GM19467 (cell line): ENCODE measurements at regions not wholly inside any gene's neighbourhood (a gene's known extent, or its start where the extent isn't known, plus 50 kb on each side); places are given as distances from the start of the nearest gene placed in this dataset.

Experiments used
- ATAC-seq: cut with Tn5 transposase; IDR thresholded peaks from one replicate; pipeline ENCODE4 v1.9.1; 2021; ENCODE audit warnings: mild to moderate bottlenecking, moderate library complexity; ENCODE audit not compliant: unreplicated experiment

- no peak for ATAC-seq
Measured at GRCh38 chr3:72290859-72291638, 506.1 kb upstream of the PROK2 start.

GRCh38 chr3:72289692-72290071 is 504.7 kb upstream of the PROK2 start:
- no peak for ATAC-seq

GRCh38 chr3:72288955-72289691 is 504.2 kb upstream of the PROK2 start:
- ATAC-seq = no peak

- no peak for ATAC-seq
Measured at GRCh38 chr3:72287956-72288355, 503.0 kb upstream of the PROK2 start.

GRCh38 chr3:72285502-72285901 is 500.6 kb upstream of the PROK2 start:
- no peak for ATAC-seq

- no peak for ATAC-seq
Measured at GRCh38 chr3:72284471-72284870, 499.5 kb upstream of the PROK2 start.

GRCh38 chr3:72282918-72283317 is 498.0 kb upstream of the PROK2 start:
- no peak for ATAC-seq

DNA sequence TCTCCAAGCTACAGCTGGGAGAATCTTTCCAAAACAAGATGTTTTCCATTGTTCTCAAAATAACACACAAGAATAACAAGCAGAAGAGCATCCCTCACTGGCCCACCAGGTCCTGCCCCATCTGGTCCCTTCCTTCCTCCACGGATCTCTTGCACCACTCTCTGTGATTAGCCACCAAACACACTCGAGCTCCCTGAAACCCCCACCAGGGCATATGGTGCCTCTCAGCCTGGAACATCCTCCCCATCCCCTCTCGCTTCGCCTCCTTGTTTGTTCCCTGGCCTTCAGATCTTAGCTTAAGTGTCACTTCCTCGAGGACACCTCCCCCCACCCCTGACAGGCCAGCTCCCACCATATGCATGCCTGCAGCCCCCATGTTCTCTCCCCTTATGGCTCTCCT is 496.6 kb upstream of the PROK2 start:
- no peak for ATAC-seq

DNA sequence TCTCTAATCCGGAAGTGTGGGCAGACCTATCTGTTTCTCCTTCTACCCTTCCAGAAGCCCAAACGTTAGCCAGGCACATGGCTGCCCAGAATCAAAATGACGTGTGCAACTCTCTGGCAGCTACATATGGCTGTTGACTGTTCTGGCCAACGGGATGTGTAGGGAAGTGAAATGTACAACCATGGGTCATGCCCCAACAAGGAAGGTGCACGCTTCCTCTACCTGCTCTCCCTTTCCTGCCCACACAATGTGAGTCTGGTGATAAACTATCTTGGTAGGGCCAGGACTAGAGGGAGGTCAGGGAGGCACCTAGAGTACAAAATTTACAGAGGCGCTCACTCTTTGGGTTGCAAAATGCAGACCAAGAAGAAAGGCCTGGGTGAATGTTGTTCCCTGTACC is 495.9 kb upstream of the PROK2 start:
- no peak for ATAC-seq

GRCh38 chr3:72279631-72280041 is 494.7 kb upstream of the PROK2 start:
- ATAC-seq = no peak

DNA sequence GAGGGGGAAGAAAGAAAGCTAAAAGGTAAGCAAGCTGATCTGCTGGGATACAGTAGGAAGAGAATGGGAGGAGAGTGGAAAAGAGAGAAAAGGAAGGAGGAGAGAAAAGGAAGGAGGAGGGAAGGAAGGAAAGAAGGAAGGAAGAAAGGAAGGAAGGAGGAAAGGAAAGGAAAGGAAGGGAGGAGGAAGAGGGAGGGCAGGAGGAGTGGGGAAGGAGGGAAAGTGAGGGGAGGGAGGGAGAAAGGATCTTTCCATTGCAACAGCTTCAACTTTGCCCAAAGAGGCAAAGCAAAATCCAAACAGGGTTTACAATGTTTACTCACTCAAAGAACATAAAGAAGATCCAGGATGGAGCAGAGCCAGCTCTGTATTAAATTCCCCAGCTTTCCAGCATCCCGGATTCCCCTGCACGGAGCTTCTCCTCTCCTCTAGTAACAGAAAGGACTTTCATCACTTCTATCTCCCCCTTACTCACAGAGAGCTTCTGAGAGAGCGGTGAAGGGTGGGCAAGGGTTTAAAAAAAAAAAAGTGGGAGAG is 494.2 kb upstream of the PROK2 start:
- ATAC-seq = no peak

DNA sequence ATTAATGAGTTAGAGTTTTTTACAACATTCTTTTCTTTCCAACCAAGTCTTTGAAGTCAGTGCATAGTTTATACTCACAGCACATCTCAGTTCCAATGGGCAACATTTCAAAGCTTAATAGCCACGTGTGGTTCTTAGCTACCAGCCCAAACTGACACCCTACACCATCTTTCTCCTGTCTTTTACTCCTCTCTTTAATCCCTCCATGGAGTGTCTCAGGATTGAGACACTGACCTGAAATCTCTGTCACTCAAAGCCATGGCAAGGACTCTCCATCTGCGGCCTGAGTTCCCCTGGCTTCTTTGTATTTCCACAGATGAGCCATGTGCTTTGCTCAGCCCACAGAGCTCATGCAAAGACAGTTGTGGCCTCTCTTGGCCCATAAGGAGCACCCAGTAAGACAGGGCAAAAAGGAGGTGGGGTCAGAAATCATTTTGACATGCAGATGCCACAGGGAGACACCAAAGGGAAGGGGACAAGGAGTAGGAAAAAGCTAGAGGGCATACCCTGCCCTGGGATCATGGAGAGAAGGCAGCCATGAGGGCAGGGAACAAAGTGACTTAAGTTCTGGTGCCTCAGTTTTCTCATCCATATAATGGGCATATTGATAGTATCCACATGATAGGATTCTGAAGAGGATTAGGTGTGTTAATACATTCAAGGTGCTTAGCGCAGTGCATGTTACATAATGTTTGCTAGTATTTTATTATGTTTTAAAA is 493.6 kb upstream of the PROK2 start:
- no peak for ATAC-seq

DNA sequence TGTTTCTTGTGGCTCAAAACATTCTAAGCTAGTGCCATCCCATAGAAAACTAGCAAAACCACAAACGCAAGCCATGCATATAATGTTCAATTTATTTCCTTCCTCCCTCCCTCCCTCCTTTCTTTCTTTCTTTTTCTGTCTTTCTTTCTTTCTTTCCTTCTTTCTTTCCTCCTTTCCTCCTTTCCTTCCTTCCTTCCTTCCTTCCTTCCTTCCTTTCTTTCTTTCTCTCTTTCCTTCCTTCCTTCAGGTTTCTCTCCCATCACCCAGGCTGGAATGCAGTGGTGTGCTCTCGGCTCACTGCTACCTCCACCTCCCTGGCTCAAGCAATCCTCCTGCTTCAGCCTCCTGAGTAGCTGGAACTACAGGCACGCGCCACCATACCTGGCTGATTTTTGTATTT is 492.8 kb upstream of the PROK2 start:
- ATAC-seq = no peak

GRCh38 chr3:72276806-72277205 is 491.9 kb upstream of the PROK2 start:
- no peak for ATAC-seq

DNA sequence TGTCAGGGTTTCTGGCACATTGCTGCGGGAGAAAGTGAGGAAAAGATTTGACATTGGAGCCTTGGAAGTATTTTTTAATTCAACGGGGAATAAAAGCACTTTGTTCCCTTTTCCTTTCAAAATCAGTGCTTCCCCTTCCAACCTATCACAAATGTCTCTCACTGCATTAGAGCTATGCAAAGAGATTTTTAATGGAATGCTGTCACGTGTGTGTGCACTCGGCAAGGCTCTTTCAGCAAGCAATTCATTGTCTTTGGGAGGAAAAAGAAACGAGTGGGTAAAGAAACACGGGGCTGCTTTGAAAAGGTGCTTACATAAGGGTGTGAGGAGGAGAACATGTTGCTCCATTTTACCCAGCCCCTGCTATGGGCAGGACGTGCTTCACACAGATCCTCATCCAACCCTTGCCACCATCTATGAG is 490.4 kb upstream of the PROK2 start:
- ATAC-seq = no peak

- no peak for ATAC-seq
Measured at GRCh38 chr3:72274493-72275330, 489.8 kb upstream of the PROK2 start.

DNA sequence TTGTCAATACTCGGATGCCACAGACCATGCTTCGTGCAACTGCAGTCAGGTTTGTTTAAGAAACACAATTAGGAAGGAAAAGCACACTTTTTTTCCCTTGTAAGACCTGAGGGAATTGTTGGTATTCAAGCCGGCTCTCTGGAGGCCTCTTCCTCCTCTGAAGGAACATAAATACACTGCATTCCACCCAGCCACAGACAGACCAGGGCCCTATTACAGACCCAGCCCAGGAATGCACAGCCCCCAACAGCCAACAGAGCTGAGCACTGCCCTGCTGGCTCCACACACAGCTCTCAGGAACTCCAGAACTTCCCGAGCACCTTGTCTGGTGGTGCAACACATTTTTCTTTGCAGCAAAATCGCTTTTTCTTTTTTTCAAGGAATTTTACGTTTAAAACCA is 488.7 kb upstream of the PROK2 start:
- no peak for ATAC-seq

GRCh38 chr3:72272356-72272755 is 487.4 kb upstream of the PROK2 start:
- no peak for ATAC-seq

DNA sequence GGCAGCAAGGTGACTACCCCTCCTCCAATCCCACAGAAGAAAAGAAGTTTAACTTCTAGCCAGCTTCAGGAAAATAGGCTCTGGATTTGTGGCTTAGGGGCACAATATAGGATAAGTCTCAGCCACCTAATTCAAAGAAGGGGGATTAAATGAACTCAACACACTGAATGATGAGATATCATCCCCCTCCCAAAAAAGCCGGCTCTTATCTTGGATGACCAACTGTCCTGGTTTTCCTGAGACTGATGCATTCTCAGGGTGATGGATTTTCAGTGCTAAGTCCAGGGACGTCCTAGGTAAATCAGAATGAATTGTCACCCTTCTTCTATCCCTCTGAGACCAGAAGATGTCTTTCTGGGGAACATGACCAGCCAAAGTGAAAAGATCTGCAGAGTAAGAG is 487.0 kb upstream of the PROK2 start:
- ATAC-seq = no peak

DNA sequence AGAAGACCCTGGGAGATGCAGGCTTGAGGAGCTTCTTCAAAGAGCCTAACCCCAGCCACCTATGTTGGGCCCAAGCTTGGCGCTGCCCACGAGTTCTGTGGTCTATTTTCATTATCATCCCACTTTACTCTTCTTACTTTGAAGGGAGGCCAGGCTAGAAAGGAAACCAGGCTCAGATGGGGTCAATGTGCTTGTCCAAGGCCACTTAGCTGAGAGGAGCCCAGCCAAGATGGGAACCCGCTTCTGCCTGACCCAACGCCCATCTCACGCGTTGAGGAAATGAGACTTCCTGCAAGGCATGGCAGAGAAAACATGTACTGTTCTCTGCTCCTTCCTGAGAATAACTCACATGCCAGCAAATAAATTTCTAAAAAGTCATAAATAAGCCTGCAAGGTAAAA is 486.3 kb upstream of the PROK2 start:
- no peak for ATAC-seq

GRCh38 chr3:72270730-72271129 is 485.8 kb upstream of the PROK2 start:
- no peak for ATAC-seq
